ENCODE measurements at regions not wholly inside any gene's neighbourhood (a gene's known extent, or its start where the extent isn't known, plus 50 kb on each side); places are given as distances from the start of the nearest gene placed in this dataset.

DNA sequence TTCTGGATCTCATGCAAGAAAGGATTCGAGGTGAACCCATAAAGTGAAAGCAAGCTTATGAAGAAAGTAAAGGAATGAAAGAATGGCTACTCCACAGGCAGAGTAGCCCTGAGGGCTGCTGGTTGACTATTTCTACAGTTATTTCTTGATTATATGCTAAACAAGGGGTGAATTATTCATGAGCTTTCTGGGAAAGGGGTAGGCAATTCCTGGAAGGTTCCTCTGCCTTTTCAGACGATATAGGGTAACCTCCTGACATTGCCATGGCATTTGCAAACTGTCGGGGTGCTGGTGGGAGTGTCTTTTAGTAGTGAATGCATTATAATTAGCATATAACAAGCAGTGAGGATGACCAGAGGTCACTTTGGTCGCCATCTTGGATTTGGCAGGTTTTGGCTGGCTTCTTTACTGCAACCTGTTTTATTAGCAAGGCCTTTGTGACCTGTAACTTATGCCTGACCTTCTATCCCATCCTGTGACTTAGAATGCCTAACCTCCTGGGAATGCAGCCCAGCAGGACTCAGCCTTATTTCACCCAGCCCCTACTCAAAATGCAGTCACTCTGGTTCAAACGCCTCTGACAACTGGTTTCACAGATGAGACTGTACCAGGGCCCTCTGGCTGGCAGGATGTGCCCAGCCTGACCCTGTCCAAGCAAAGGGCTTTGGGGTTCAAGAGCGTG lies 157.7 kb upstream of the SFSWAP start (continued):
- TF ChIP-seq, protein P1, sequence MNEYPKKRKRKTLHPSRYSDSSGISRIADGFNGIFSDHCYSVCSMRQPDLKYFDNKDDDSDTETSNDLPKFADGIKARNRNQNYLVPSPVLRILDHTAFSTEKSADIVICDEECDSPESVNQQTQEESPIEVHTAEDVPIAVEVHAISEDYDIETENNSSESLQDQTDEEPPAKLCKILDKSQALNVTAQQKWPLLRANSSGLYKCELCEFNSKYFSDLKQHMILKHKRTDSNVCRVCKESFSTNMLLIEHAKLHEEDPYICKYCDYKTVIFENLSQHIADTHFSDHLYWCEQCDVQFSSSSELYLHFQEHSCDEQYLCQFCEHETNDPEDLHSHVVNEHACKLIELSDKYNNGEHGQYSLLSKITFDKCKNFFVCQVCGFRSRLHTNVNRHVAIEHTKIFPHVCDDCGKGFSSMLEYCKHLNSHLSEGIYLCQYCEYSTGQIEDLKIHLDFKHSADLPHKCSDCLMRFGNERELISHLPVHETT (CRISPR knock-in tag; conservative IDR thresholded peaks at IDR 0.05 in 1 of 2, IDR thresholded peaks at IDR 0.05 in 1 of 2), result peak in 1 of 2 experiments; percentile 83; a peak in 2 of 4 replicates
- TF ChIP-seq SRSF9 (IDR thresholded peaks at IDR 0.05; ENCODE audit: borderline replicate concordance, low read depth, low read length), result no peak
- TF ChIP-seq RBBP5 (IDR thresholded peaks at IDR 0.05; ENCODE audit: borderline replicate concordance, insufficient read depth, low read length, poor library complexity, severe bottlenecking), result no peak
- no peak for TF ChIP-seq FOXA3 (CRISPR knock-in tag; conservative IDR thresholded peaks at IDR 0.05 in 1 of 2, IDR thresholded peaks at IDR 0.05 in 1 of 2)
- TF ChIP-seq, protein P2, sequence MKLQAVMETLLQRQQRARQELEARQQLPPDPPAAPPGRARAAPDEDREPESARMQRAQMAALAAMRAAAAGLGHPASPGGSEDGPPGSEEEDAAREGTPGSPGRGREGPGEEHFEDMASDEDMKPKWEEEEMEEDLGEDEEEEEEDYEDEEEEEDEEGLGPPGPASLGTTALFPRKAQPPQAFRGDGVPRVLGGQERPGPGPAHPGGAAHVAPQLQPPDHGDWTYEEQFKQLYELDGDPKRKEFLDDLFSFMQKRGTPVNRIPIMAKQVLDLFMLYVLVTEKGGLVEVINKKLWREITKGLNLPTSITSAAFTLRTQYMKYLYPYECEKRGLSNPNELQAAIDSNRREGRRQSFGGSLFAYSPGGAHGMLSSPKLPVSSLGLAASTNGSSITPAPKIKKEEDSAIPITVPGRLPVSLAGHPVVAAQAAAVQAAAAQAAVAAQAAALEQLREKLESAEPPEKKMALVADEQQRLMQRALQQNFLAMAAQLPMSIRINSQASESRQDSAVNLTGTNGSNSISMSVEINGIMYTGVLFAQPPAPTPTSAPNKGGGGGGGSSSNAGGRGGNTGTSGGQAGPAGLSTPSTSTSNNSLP (IDR thresholded peaks at IDR 0.05; ENCODE audit: borderline replicate concordance, low read depth, low read length), result no peak
- TF ChIP-seq MEF2D (tag; conservative IDR thresholded peaks at IDR 0.05; ENCODE audit: low read depth), result peak; percentile 80
- peak; percentile 89 for TF ChIP-seq PYGO2 (tag; IDR thresholded peaks at IDR 0.05)
- no peak for TF ChIP-seq ZNF717 (CRISPR knock-in tag; IDR thresholded peaks at IDR 0.05)
- TF ChIP-seq ZNF551 (CRISPR knock-in tag; IDR thresholded peaks at IDR 0.05), result no peak
- no peak for TF ChIP-seq NR2C2 (CRISPR knock-in tag; IDR thresholded peaks at IDR 0.05)
- peak; percentile 47; the same call in 1 of the 2 replicates for TF ChIP-seq NR2C2 (tag; IDR thresholded peaks at IDR 0.05)
- TF ChIP-seq TCFL5 (CRISPR knock-in tag; conservative IDR thresholded peaks at IDR 0.05), result no peak
- no peak for TF ChIP-seq JUND (IDR thresholded peaks at IDR 0.05; ENCODE audit: borderline replicate concordance, low read depth, low read length)
- TF ChIP-seq JUND (tag; IDR thresholded peaks at IDR 0.05; ENCODE audit: borderline replicate concordance, low read depth, low read length), result no peak
- TF ChIP-seq NR4A1 (CRISPR knock-in tag; IDR thresholded peaks at IDR 0.05), result no peak
- peak; percentile 97 for TF ChIP-seq NR4A1 (tag; IDR thresholded peaks at IDR 0.05)
- TF ChIP-seq XRCC5 (IDR thresholded peaks at IDR 0.05; ENCODE audit: low read depth, low read length), result no peak
- no peak for TF ChIP-seq NEUROD1 (IDR thresholded peaks at IDR 0.05; ENCODE audit: borderline replicate concordance, low read depth, low read length, partially characterized antibody)
- no peak for TF ChIP-seq HMG20B (CRISPR knock-in tag; IDR thresholded peaks at IDR 0.05)
- TF ChIP-seq ZNF140 (CRISPR knock-in tag; IDR thresholded peaks at IDR 0.05), result no peak
- no peak for TF ChIP-seq HMG20A (CRISPR knock-in tag; conservative IDR thresholded peaks at IDR 0.05)
- TF ChIP-seq, protein P3, sequence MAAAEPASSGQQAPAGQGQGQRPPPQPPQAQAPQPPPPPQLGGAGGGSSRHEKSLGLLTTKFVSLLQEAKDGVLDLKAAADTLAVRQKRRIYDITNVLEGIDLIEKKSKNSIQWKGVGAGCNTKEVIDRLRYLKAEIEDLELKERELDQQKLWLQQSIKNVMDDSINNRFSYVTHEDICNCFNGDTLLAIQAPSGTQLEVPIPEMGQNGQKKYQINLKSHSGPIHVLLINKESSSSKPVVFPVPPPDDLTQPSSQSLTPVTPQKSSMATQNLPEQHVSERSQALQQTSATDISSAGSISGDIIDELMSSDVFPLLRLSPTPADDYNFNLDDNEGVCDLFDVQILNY (CRISPR knock-in tag; IDR thresholded peaks at IDR 0.05), result no peak
- no peak for TF ChIP-seq TCF7 (IDR thresholded peaks at IDR 0.05; ENCODE audit: borderline replicate concordance)
- no peak for TF ChIP-seq GTF2A2 (tag; IDR thresholded peaks at IDR 0.05)
- no peak for TF ChIP-seq ELF2 (CRISPR knock-in tag; IDR thresholded peaks at IDR 0.05)
- no peak for TF ChIP-seq CBX3 (IDR thresholded peaks at IDR 0.05; ENCODE audit: borderline replicate concordance in 1 of 2, low read length in 2 of 2)
